DND-41 (cell line): ENCODE measurements at regions not wholly inside any gene's neighbourhood (a gene's known extent, or its start where the extent isn't known, plus 50 kb on each side); places are given as distances from the start of the nearest gene placed in this dataset.

Experiments
- CTCF ChIP-seq: IDR thresholded peaks from 2 replicates; pipeline ENCODE4 v1.5.1; 2012; ENCODE audit warnings: borderline replicate concordance, low read length, moderate library complexity, mild to moderate bottlenecking; ENCODE audit not compliant: poor library complexity, severe bottlenecking; ENCODE audit errors: extremely low read depth
- EZH2 ChIP-seq: IDR thresholded peaks from 3 replicates; pipeline ENCODE4 v1.6.1; 2012; ENCODE audit warnings: borderline replicate concordance, low read depth, mild to moderate bottlenecking, moderate library complexity, low read length, inconsistent platforms; ENCODE audit not compliant: severe bottlenecking

GRCh38 chr13:107407074-107407473 is 808.3 kb downstream of the LIG4 start:
- no peak for TF ChIP-seq CTCF
- TF ChIP-seq EZH2, result no peak
